Mesendoderm (in vitro differentiated cells): ENCODE measurements at regions not wholly inside any gene's neighbourhood (a gene's known extent, or its start where the extent isn't known, plus 50 kb on each side); places are given as distances from the start of the nearest gene placed in this dataset.

ENCODE experiments used
- DNase-seq: peaks from one replicate; pipeline ENCODE4 v3.0.0; 2013
- H2AK5ac ChIP-seq: 2 replicates; pipeline ENCODE4 v1.6.1; 2013; ENCODE audit warnings: low read length, inconsistent platforms
- H2BK120ac ChIP-seq: 2 replicates; pipeline ENCODE4 v1.6.1; 2013; ENCODE audit warnings: low read depth, mild to moderate bottlenecking, low read length, moderate library complexity, mixed read lengths
- H2BK15ac ChIP-seq: replicated peaks from 2 replicates; pipeline ENCODE4 v1.6.1; 2013; ENCODE audit warnings: low read depth, mild to moderate bottlenecking, moderate library complexity
- H2BK5ac ChIP-seq: 2 replicates; pipeline ENCODE4 v1.6.1; 2013; ENCODE audit warnings: low read length, inconsistent platforms
- H3K18ac ChIP-seq: 2 replicates; pipeline ENCODE4 v1.6.1; 2013; ENCODE audit warnings: mild to moderate bottlenecking, low read length, mixed read lengths
- H3K23ac ChIP-seq: one replicate; pipeline ENCODE4 v1.6.1; 2013; ENCODE audit warnings: low read length
- H3K27ac ChIP-seq: 2 replicates; pipeline ENCODE4 v1.5.1; 2013; ENCODE audit warnings: low read depth, mild to moderate bottlenecking, inconsistent platforms, low read length, moderate library complexity
- H3K27me3 ChIP-seq: 2 replicates; pipeline ENCODE4 v1.6.1; 2013; ENCODE audit warnings: low read length, control low read depth, mild to moderate bottlenecking, inconsistent platforms; ENCODE audit not compliant: insufficient read depth, poor library complexity
- H3K36me3 ChIP-seq: 2 replicates; pipeline ENCODE4 v1.6.1; 2013; ENCODE audit warnings: low read length, inconsistent platforms; ENCODE audit not compliant: control insufficient read depth, insufficient read depth
- H3K4ac ChIP-seq: one replicate; pipeline ENCODE4 v1.6.1; 2013; ENCODE audit warnings: low read depth, mild to moderate bottlenecking, low read length, moderate library complexity
- H3K4me1 ChIP-seq: 2 replicates; pipeline ENCODE4 v1.6.1; 2013; ENCODE audit warnings: low read depth, low read length, inconsistent platforms; ENCODE audit not compliant: control insufficient read depth
- H3K4me2 ChIP-seq: 2 replicates; pipeline ENCODE4 v1.6.1; 2013; ENCODE audit warnings: low read length
- H3K4me3 ChIP-seq: 2 replicates; pipeline ENCODE4 v1.5.1; 2013; ENCODE audit warnings: mild to moderate bottlenecking, low read length
- H3K56ac ChIP-seq: one replicate; pipeline ENCODE4 v1.6.1; 2013; ENCODE audit warnings: low read length
- H3K79me1 ChIP-seq: 2 replicates; pipeline ENCODE4 v1.6.1; 2013; ENCODE audit warnings: low read length, inconsistent platforms
- H3K79me2 ChIP-seq: 2 replicates; pipeline ENCODE4 v1.6.1; 2013; ENCODE audit warnings: mild to moderate bottlenecking, low read length; ENCODE audit not compliant: control insufficient read depth, insufficient read depth
- H3K9ac ChIP-seq: 2 replicates; pipeline ENCODE4 v1.6.1; 2013; ENCODE audit warnings: low read length, inconsistent platforms
- H4K5ac ChIP-seq: one replicate; pipeline ENCODE4 v1.6.1; 2013; ENCODE audit warnings: low read length
- H4K8ac ChIP-seq: one replicate; pipeline ENCODE4 v1.6.1; 2013; ENCODE audit warnings: low read depth, mild to moderate bottlenecking, control low read depth, low read length, moderate library complexity
- WGBS: extraction: QIAGEN DNeasy Blood & Tissue Kit; methylation state at CpG from one replicate; pipeline ENCODE4 v1.1.7; 2013; ENCODE audit warnings: low lambda C conversion rate, missing lambda C conversion rate; ENCODE audit not compliant: insufficient coverage; ENCODE audit errors: extremely low coverage; 5-methylcytosine and 5-hydroxymethylcytosine counted together

DNA sequence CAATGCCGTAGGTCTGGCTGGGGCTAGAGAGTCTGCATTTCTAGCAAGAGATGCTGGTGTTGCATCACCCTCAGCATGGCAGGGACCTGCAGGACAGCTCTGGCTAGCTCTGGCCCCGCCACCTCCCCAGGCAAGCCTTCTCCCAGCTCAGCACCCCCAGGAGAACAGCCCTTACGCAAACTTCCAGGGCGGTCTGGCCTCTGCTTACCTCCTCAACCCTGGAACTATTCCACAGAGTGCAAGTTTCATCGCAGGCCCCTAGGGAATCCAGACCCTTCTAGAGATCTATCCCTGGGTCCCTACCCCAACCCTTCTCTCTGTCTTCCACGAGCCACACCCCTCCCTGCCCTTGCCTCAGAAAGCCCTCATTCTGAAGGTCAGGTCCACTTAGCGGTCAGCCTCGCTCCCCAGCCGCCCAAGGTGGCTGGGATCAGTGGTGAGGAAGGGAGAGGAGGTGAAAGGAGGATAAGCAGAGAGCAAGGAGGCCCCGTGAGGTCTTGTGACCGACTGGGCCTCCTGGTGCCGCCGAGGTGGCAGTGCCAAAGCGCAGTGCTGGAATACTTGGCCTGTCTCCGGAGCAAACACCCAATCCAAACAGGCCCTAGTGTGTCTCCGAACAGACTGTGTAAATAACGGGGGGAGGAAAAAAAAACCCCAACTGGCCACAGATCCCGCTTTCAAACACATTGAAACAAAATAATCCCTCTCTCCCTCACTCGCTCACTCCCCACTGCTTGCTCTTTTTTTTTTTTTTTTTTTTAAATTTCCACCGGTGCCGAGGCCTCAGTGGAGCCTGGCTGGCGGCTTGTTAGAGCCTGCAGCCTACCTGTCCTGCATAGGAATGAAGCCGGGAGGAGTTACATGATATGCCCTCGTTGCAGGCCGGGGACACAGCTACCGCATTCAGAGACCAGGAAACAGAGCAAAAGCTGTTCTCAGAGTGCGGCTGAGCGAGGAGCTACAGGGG is 380.9 kb downstream of the SOX9 start:
- H4K8ac ChIP-seq: no peak overlapping the region
- H3K18ac ChIP-seq: no peak overlapping the region
- peak overlapping the region; percentile 65 for H3K56ac ChIP-seq
- H3K36me3 ChIP-seq: no peaks in the 10 kb centered on the region
- no peaks in the 10 kb centered on the region for H3K79me2 ChIP-seq
- peaks cover 2% of the 10 kb centered on the region for H3K4me1 ChIP-seq
- WGBS: no CpG with 5 or more reads among the region's 28 CpGs
- no peaks in the 10 kb centered on the region for H3K79me1 ChIP-seq
- no peak overlapping the region for H3K27ac ChIP-seq
- H2AK5ac ChIP-seq: no peak overlapping the region
- H3K23ac ChIP-seq: no peak overlapping the region
- H3K27me3 ChIP-seq: no peaks in the 10 kb centered on the region
- H3K9ac ChIP-seq: peak overlapping the region; percentile 29
- peak overlapping the region; percentile 49 for H3K4ac ChIP-seq
- H3K4me3 ChIP-seq: no peak overlapping the region
- H3K4me2 ChIP-seq: no peak overlapping the region
- H4K5ac ChIP-seq: peak overlapping the region; percentile 33
- H2BK15ac ChIP-seq: no peak overlapping the region
- DNase-seq: peak; percentile 55
- H2BK120ac ChIP-seq: no peak overlapping the region
- H2BK5ac ChIP-seq: peak overlapping the region; percentile 35

DNA sequence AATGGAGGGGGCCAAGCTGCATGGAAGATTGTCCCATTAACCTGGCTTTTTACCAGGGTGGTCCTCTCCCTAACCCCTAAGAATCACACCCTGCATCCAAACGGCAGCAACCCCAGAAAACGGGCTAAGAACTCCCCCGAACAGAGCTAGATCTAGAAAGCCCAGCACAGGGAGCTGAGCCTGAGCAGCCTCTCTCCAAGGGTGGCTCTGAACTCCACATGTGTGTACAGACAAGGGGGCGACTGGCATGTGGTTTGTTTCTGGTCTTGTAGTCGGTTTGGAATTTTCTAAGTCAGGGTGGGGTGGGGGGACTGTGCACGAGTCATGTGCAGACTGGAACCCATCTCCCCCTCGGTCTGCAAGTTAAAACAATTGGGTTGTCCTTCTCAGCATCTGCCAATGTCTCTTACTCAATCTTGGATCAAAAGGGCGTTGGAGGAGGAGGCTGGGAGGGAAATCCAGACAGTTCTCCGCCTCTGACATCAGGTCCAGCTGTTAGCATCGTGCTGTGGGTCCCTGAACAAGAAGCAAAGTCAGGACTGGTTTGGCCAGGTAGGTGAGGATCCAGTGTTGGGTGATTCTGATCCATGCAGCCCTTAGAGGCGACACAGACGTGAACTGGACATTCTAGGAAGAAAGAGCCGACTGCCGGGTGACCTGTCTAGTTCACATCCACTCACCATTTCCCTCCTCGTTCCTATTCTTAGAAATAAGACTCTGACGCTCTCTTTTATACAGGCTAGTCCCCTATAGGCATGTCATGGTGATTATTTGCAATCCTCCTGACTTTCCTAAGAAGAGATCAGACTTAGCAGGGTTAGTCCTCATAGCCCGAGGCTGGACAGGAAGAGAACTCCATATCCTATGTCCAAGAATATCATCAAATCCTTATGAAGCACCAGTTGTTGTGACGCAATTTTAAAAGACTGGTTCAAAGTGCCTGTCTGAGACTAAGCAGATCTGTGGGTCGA is 381.8 kb downstream of the SOX9 start:
- Histone ChIP-seq H3K27ac (no peak overlapping the region), H3K23ac (no peak overlapping the region), H3K79me2 (no peaks in the 10 kb centered on the region), H3K4me3 (no peak overlapping the region), H3K9ac (peak overlapping the region; percentile 15), H3K27me3 (no peaks in the 10 kb centered on the region), H3K4me2 (no peak overlapping the region), H4K8ac (no peak overlapping the region), H3K36me3 (no peaks in the 10 kb centered on the region), H3K18ac (no peak overlapping the region), H3K56ac (peak overlapping the region; percentile 62), H3K79me1 (no peaks in the 10 kb centered on the region), H3K4me1 (peaks cover 2% of the 10 kb centered on the region), H2BK15ac (no peak overlapping the region), H4K5ac (peak overlapping the region; percentile 33), H3K4ac (no peak overlapping the region), H2AK5ac (no peak overlapping the region), H2BK120ac (no peak overlapping the region), H2BK5ac (no peak overlapping the region)
- no CpG with 5 or more reads among the region's 19 CpGs for WGBS
- DNase-seq: no peak

GRCh38 chr17:72503556-72503955 is 382.7 kb downstream of the SOX9 start:
- no peak overlapping the region for H3K9ac ChIP-seq
- H3K27ac ChIP-seq: no peak overlapping the region
- no peaks in the 10 kb centered on the region for H3K36me3 ChIP-seq
- no peak overlapping the region for H2BK5ac ChIP-seq
- no peak overlapping the region for H3K23ac ChIP-seq
- H3K79me2 ChIP-seq: no peaks in the 10 kb centered on the region
- no peak overlapping the region for H2BK120ac ChIP-seq
- H3K18ac ChIP-seq: no peak overlapping the region
- H3K4ac ChIP-seq: no peak overlapping the region
- peaks cover 2% of the 10 kb centered on the region for H3K4me1 ChIP-seq
- no peak overlapping the region for H2BK15ac ChIP-seq
- H3K4me2 ChIP-seq: no peak overlapping the region
- no peak overlapping the region for H4K5ac ChIP-seq
- H3K56ac ChIP-seq: no peak overlapping the region
- DNase-seq: no peak
- no CpG with 5 or more reads among the region's 6 CpGs for WGBS
- no peak overlapping the region for H2AK5ac ChIP-seq
- no peak overlapping the region for H4K8ac ChIP-seq
- H3K79me1 ChIP-seq: no peaks in the 10 kb centered on the region
- no peaks in the 10 kb centered on the region for H3K27me3 ChIP-seq
- H3K4me3 ChIP-seq: no peak overlapping the region

- H2BK5ac ChIP-seq: no peak overlapping the region
- H3K27me3 ChIP-seq: no peaks in the 10 kb centered on the region
- no peak overlapping the region for H3K27ac ChIP-seq
- H3K23ac ChIP-seq: no peak overlapping the region
- peaks cover 2% of the 10 kb centered on the region for H3K4me1 ChIP-seq
- no peak overlapping the region for H2AK5ac ChIP-seq
- no peak overlapping the region for H2BK120ac ChIP-seq
- no peak overlapping the region for H3K4me3 ChIP-seq
- H4K5ac ChIP-seq: no peak overlapping the region
- DNase-seq: no peak
- H3K4ac ChIP-seq: no peak overlapping the region
- H3K18ac ChIP-seq: no peak overlapping the region
- no peak overlapping the region for H3K9ac ChIP-seq
- H3K36me3 ChIP-seq: no peaks in the 10 kb centered on the region
- no peak overlapping the region for H4K8ac ChIP-seq
- H3K56ac ChIP-seq: no peak overlapping the region
- no peak overlapping the region for H2BK15ac ChIP-seq
- H3K4me2 ChIP-seq: no peak overlapping the region
- no peaks in the 10 kb centered on the region for H3K79me1 ChIP-seq
- no CpG with 5 or more reads among the region's 4 CpGs for WGBS
- no peaks in the 10 kb centered on the region for H3K79me2 ChIP-seq
These were observed 384.0 kb downstream of the SOX9 start for GRCh38 chr17:72504783-72505182.

GRCh38 chr17:72506773-72507172 is 386.0 kb downstream of the SOX9 start:
- no peak overlapping the region for H3K4ac ChIP-seq
- no peaks in the 10 kb centered on the region for H3K36me3 ChIP-seq
- peaks cover 2% of the 10 kb centered on the region for H3K4me1 ChIP-seq
- H3K4me2 ChIP-seq: no peak overlapping the region
- H2BK15ac ChIP-seq: no peak overlapping the region
- no peak overlapping the region for H3K18ac ChIP-seq
- DNase-seq: no peak
- H2AK5ac ChIP-seq: no peak overlapping the region
- no peak overlapping the region for H4K5ac ChIP-seq
- no peak overlapping the region for H2BK120ac ChIP-seq
- no peak overlapping the region for H3K4me3 ChIP-seq
- no peaks in the 10 kb centered on the region for H3K79me2 ChIP-seq
- no peaks in the 10 kb centered on the region for H3K27me3 ChIP-seq
- H3K27ac ChIP-seq: no peak overlapping the region
- H3K9ac ChIP-seq: no peak overlapping the region
- no peak overlapping the region for H4K8ac ChIP-seq
- H3K23ac ChIP-seq: no peak overlapping the region
- no CpG with 5 or more reads among the region's 12 CpGs for WGBS
- no peak overlapping the region for H3K56ac ChIP-seq
- no peak overlapping the region for H2BK5ac ChIP-seq
- no peaks in the 10 kb centered on the region for H3K79me1 ChIP-seq
